Activated B cell treated with CpG ODN at 0.5 μM for 24 hours (primary cell): ENCODE measurements at regions not wholly inside any gene's neighbourhood (a gene's known extent, or its start where the extent isn't known, plus 50 kb on each side); places are given as distances from the start of the nearest gene placed in this dataset.

ENCODE experiments used
- ATAC-seq: fragments of 200-7000 bp; cut with Tn5 transposase; one replicate; pipeline ENCODE4 v1.10.0; 2021; ENCODE audit warnings: low read depth, mild to moderate bottlenecking, moderate library complexity
- CTCF ChIA-PET: fragments of 350-600 bp; sonication (Branson Sonifier 250); formaldehyde crosslinking; loops from one replicate; lab custom pipeline; 2021; ENCODE audit warnings: antibody characterized with exemption; lab: Charles Lee
- POLR2A ChIA-PET: fragments of 350-600 bp; sonication (Branson Sonifier 250); formaldehyde crosslinking; loops from one replicate; lab custom pipeline; 2021; ENCODE audit warnings: antibody characterized with exemption; lab: Charles Lee
- DNase-seq: peaks from one replicate; pipeline ENCODE4 v3.0.0; 2022
- H3K27ac Mint-ChIP-seq: one replicate; pipeline ENCODE4 v1.8.0; 2020; ENCODE audit warnings: mixed read lengths
- H3K27me3 Mint-ChIP-seq: one replicate; pipeline ENCODE4 v1.8.0; 2021; ENCODE audit warnings: mixed read lengths
- H3K36me3 Mint-ChIP-seq: one replicate; pipeline ENCODE4 v1.8.0; 2021; ENCODE audit warnings: low read depth, mixed read lengths
- H3K4me1 Mint-ChIP-seq: one replicate; pipeline ENCODE4 v1.8.0; 2021; ENCODE audit warnings: mixed read lengths
- H3K4me3 Mint-ChIP-seq: one replicate; pipeline ENCODE4 v1.8.0; 2020; ENCODE audit warnings: mild to moderate bottlenecking, mixed read lengths
- H3K9me3 Mint-ChIP-seq: one replicate; pipeline ENCODE4 v1.8.0; 2020; ENCODE audit warnings: mixed read lengths
- CTCF ChIP-seq: fragments of 200-600 bp; IDR thresholded peaks from one replicate; pipeline ENCODE4 v1.8.0; 2022; ENCODE audit warnings: antibody characterized with exemption, mild to moderate bottlenecking
- intact Hi-C: fragments of 100-400 bp; cut with micrococcal nuclease; formaldehyde crosslinking; loops from one replicate; pipeline ENCODE4 v1.15.1; 2024

DNA sequence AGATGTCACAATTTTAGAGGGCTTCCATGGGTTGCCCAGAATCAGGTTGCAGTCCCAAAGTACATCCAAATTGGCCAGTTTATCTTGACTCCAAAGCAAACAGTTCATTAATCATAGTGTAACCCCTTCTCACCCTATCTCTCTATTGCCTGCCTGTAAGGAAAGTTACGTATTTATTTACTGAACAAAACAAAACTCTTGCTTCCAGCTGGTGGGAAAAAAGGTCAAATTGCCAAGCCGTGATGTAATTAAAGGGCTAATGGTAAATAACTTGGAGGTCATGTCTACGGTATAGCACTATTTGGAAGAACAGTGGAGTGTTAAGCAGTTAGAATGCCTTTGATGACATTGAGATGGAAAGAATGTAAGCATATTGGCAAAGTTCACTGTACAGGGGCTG, 214.0 kb downstream of the DLEU7 start:
- TF ChIP-seq CTCF, result no peak
- ChIA-PET POLR2A (no interaction called here), CTCF (no interaction called here)
- H3K36me3 Mint-ChIP-seq, result no peaks in the 10 kb centered on the region
- H3K4me1 Mint-ChIP-seq, result peaks cover 33% of the 10 kb centered on the region
- no peak overlapping the region for H3K4me3 Mint-ChIP-seq
- H3K9me3 Mint-ChIP-seq, result peaks cover 3% of the 10 kb centered on the region
- H3K27me3 Mint-ChIP-seq, result no peaks in the 10 kb centered on the region
- no peak overlapping the region for H3K27ac Mint-ChIP-seq
- ATAC-seq, result no peak
- no peak for DNase-seq
- intact Hi-C loops, result no loop called here

GRCh38 chr13:50629966-50630365, 213.5 kb downstream of the DLEU7 start:
- ChIA-PET CTCF (no interaction called here), POLR2A (no interaction called here)
- no peaks in the 10 kb centered on the region for H3K36me3 Mint-ChIP-seq
- H3K9me3 Mint-ChIP-seq, result peaks cover 3% of the 10 kb centered on the region
- H3K27me3 Mint-ChIP-seq, result no peaks in the 10 kb centered on the region
- no peak for TF ChIP-seq CTCF
- DNase-seq, result no peak
- peaks cover 37% of the 10 kb centered on the region for H3K4me1 Mint-ChIP-seq
- no peak for ATAC-seq
- no peak overlapping the region for H3K4me3 Mint-ChIP-seq
- H3K27ac Mint-ChIP-seq, result no peak overlapping the region
- intact Hi-C loops, result no loop called here

GRCh38 chr13:50631041-50631440, 212.5 kb downstream of the DLEU7 start:
- POLR2A ChIA-PET, result interaction anchor here (0.6 kb wide), 1 partner anchor 592 kb away, joined by 5 read pairs; no protein-coding TSS in a partner anchor
- DNase-seq (no peak), ATAC-seq (no peak)
- H3K27ac Mint-ChIP-seq, result no peak overlapping the region
- H3K36me3 Mint-ChIP-seq, result no peaks in the 10 kb centered on the region
- CTCF ChIA-PET, result no interaction called here
- no peak for TF ChIP-seq CTCF
- no peak overlapping the region for H3K4me3 Mint-ChIP-seq
- intact Hi-C loops, result no loop called here
- H3K4me1 Mint-ChIP-seq, result peaks cover 40% of the 10 kb centered on the region
- no peaks in the 10 kb centered on the region for H3K27me3 Mint-ChIP-seq
- H3K9me3 Mint-ChIP-seq, result peaks cover 3% of the 10 kb centered on the region

- ChIA-PET POLR2A (interaction anchor here (1.0 to 2.0 kb wide), 4 partner anchors 39 to 553 kb away, joined by 3 to 8 read pairs (median 4); no protein-coding TSS in a partner anchor), CTCF (no interaction called here)
- H3K4me3 Mint-ChIP-seq, result no peak overlapping the region
- TF ChIP-seq CTCF, result no peak
- no peaks in the 10 kb centered on the region for H3K36me3 Mint-ChIP-seq
- DNase-seq, result no peak
- H3K9me3 Mint-ChIP-seq, result no peaks in the 10 kb centered on the region
- peak overlapping the region; percentile 96 for H3K27ac Mint-ChIP-seq
- intact Hi-C loops, result loop anchor here (2.0 kb wide), 2 partner anchors 16 to 554 kb away; no protein-coding TSS in a partner anchor
- H3K4me1 Mint-ChIP-seq, result peaks cover 42% of the 10 kb centered on the region
- ATAC-seq, result no peak
- H3K27me3 Mint-ChIP-seq, result no peaks in the 10 kb centered on the region
These were observed 209.2 kb downstream of the DLEU7 start for GRCh38 chr13:50634339-50634738.

GRCh38 chr13:50635504-50635903, 208.0 kb downstream of the DLEU7 start:
- H3K27me3 Mint-ChIP-seq, result no peaks in the 10 kb centered on the region
- POLR2A ChIA-PET, result interaction anchor here (0.5 to 2.0 kb wide), 23 partner anchors 35 to 658 kb away, joined by 3 to 13 read pairs (median 3); partner anchors contain the start of gene TRIM13
- peaks cover 42% of the 10 kb centered on the region for H3K4me1 Mint-ChIP-seq
- H3K27ac Mint-ChIP-seq, result peak overlapping the region; percentile 96
- CTCF ChIA-PET, result interaction anchor here (0.7 to 1.7 kb wide), 4 partner anchors 20 to 276 kb away, joined by 3 to 5 read pairs (median 4); no protein-coding TSS in a partner anchor
- DNase-seq, result no peak
- H3K9me3 Mint-ChIP-seq, result no peaks in the 10 kb centered on the region
- intact Hi-C loops, result loop anchor here (1.0 to 5.0 kb wide), 10 partner anchors 17 to 638 kb away; partner anchors contain the start of gene TRIM13
- peak overlapping the region; percentile 61 for H3K4me3 Mint-ChIP-seq
- peak; percentile 75 for ATAC-seq
- TF ChIP-seq CTCF, result no peak
- no peaks in the 10 kb centered on the region for H3K36me3 Mint-ChIP-seq
